Neural cell (in vitro differentiated cells): ENCODE measurements at regions not wholly inside any gene's neighbourhood (a gene's known extent, or its start where the extent isn't known, plus 50 kb on each side); places are given as distances from the start of the nearest gene placed in this dataset.
"Not testable (repeated sequence)": the region's sequence is repeated elsewhere in the genome, so short reads cannot be mapped to it uniquely, and the experiment has no call there.

ENCODE experiments used
- H2AFZ ChIP-seq: fragments of 200-600, 300-800 bp; sonication (generic), shearing (Covaris generic); 2 replicates; pipeline ENCODE4 v1.6.0; 2014; ENCODE audit warnings: low read depth, mild to moderate bottlenecking, antibody characterized with exemption, low read length, moderate library complexity
- H3F3A ChIP-seq: fragments of 200-600 bp; shearing (Covaris generic); 2 replicates; pipeline ENCODE4 v1.6.1; 2016; ENCODE audit warnings: mild to moderate bottlenecking, moderate library complexity, mixed read lengths, antibody characterized with exemption, low read length; ENCODE audit not compliant: insufficient read depth, poor library complexity, severe bottlenecking
- H3K27ac ChIP-seq: fragments of 200-600, 300-800 bp; sonication (generic), shearing (Covaris generic); 2 replicates; pipeline ENCODE4 v1.5.1; 2014; ENCODE audit warnings: mild to moderate bottlenecking, low read length, moderate library complexity
- H3K27me3 ChIP-seq: fragments of 300-800, 200-600 bp; sonication (generic), shearing (Covaris generic); 2 replicates; pipeline ENCODE4 v1.6.0; 2014; ENCODE audit warnings: mild to moderate bottlenecking, low read depth, low read length, moderate library complexity; ENCODE audit not compliant: insufficient read depth
- H3K36me3 ChIP-seq: fragments of 300-800, 200-600 bp; sonication (generic), shearing (Covaris generic); 2 replicates; pipeline ENCODE4 v1.5.1; 2014; ENCODE audit warnings: mild to moderate bottlenecking, antibody characterized with exemption, low read length, moderate library complexity; ENCODE audit not compliant: insufficient read depth
- H3K4me2 ChIP-seq: fragments of 300-800, 200-600 bp; sonication (generic), shearing (Covaris generic); 2 replicates; pipeline ENCODE4 v1.6.0; 2014; ENCODE audit warnings: mild to moderate bottlenecking, low read length
- H3K4me3 ChIP-seq: fragments of 300-800, 200-600 bp; sonication (generic), shearing (Covaris generic); 2 replicates; pipeline ENCODE4 v1.5.1; 2014; ENCODE audit warnings: mild to moderate bottlenecking, low read length, moderate library complexity
- H3K79me2 ChIP-seq: fragments of 200-600 bp; shearing (Covaris generic); replicated peaks from 2 replicates; pipeline ENCODE4 v1.6.0; 2014; ENCODE audit warnings: mild to moderate bottlenecking, low read length, moderate library complexity; ENCODE audit not compliant: insufficient read depth
- H3K9ac ChIP-seq: fragments of 300-800, 200-600 bp; sonication (generic), shearing (Covaris generic); 2 replicates; pipeline ENCODE4 v1.6.1; 2016; ENCODE audit warnings: mild to moderate bottlenecking, low read length, mixed read lengths
- H3K9me2 ChIP-seq: fragments of 200-600 bp; shearing (Covaris generic); 2 replicates; pipeline ENCODE4 v1.6.1; 2016; ENCODE audit warnings: mild to moderate bottlenecking, low read length, mixed read lengths; ENCODE audit not compliant: insufficient read depth
- H3K9me3 ChIP-seq: fragments of 200-600, 300-800 bp; sonication (generic), shearing (Covaris generic); 2 replicates; pipeline ENCODE4 v1.6.1; 2016; ENCODE audit warnings: mild to moderate bottlenecking, mixed run types, low read length, moderate library complexity, mixed read lengths
- H4K20me1 ChIP-seq: fragments of 200-600 bp; shearing (Covaris generic); 2 replicates; pipeline ENCODE4 v1.6.1; 2016; ENCODE audit warnings: mild to moderate bottlenecking, mixed run types; ENCODE audit not compliant: insufficient read depth
- EP300 ChIP-seq: fragments of 450-650 bp; conservative IDR thresholded peaks from 2 replicates; pipeline ENCODE4 v1.6.1; 2014; ENCODE audit warnings: antibody characterized with exemption, mild to moderate bottlenecking, moderate library complexity; ENCODE audit not compliant: poor library complexity, severe bottlenecking
- EZH2 ChIP-seq: fragments of 200-600, 300-800 bp; shearing (Covaris generic), sonication (generic); IDR thresholded peaks from 2 replicates; pipeline ENCODE4 v1.6.1; 2014; ENCODE audit warnings: antibody characterized with exemption, low read length, borderline replicate concordance, mild to moderate bottlenecking; ENCODE audit not compliant: insufficient read depth, poor library complexity, severe bottlenecking
- MXI1 ChIP-seq: fragments of 450-650 bp; conservative IDR thresholded peaks from 2 replicates; pipeline ENCODE4 v1.6.1; 2014; ENCODE audit warnings: antibody characterized with exemption, mild to moderate bottlenecking; ENCODE audit not compliant: poor library complexity, severe bottlenecking
- POLR2AphosphoS5 ChIP-seq: IDR thresholded peaks from 2 replicates; pipeline ENCODE4 v1.6.1; 2012
- RAD21 ChIP-seq: fragments of 450-650 bp; conservative IDR thresholded peaks from 2 replicates; pipeline ENCODE4 v1.6.1; 2014; ENCODE audit warnings: antibody characterized with exemption, mild to moderate bottlenecking, moderate library complexity
- REST ChIP-seq: IDR thresholded peaks from 2 replicates; pipeline ENCODE4 v1.6.1; 2012; ENCODE audit warnings: borderline replicate concordance
- SMC3 ChIP-seq: fragments of 450-650 bp; conservative IDR thresholded peaks from 2 replicates; pipeline ENCODE4 v1.6.1; 2014; ENCODE audit warnings: antibody characterized with exemption, mild to moderate bottlenecking, moderate library complexity; ENCODE audit not compliant: poor library complexity
- TAF1 ChIP-seq: IDR thresholded peaks from 2 replicates; pipeline ENCODE4 v1.6.1; 2012; ENCODE audit warnings: low read depth
- TF ChIP-seq, protein P1 (sequence below): fragments of 450-650 bp; IDR thresholded peaks from 2 replicates; pipeline ENCODE4 v1.5.1; 2014; ENCODE audit warnings: antibody characterized with exemption, mild to moderate bottlenecking, moderate library complexity; ENCODE audit not compliant: poor library complexity, severe bottlenecking

GRCh38 chr12:83261998-83262397 lies 575.3 kb downstream of the TMTC2 start:
- Histone ChIP-seq H4K20me1 (no peaks in the 10 kb centered on the region), H3K36me3 (no peaks in the 10 kb centered on the region), H3K79me2 (no peaks in the 10 kb centered on the region)

GRCh38 chr12:83260126-83260525 lies 573.4 kb downstream of the TMTC2 start:
- H3K36me3 ChIP-seq, H4K20me1 ChIP-seq, H3K4me3 ChIP-seq, H2AFZ ChIP-seq, H3K9me2 ChIP-seq, H3K9ac ChIP-seq, H3K9me3 ChIP-seq, H3K27me3 ChIP-seq, H3K27ac ChIP-seq, H3K4me2 ChIP-seq, H3F3A ChIP-seq, H3K79me2 ChIP-seq: not testable (repeated sequence)

More at GRCh38 chr12:83261998-83262397, 575.3 kb downstream of the TMTC2 start:
- H3K4me2 ChIP-seq: no peak overlapping the region
- no peak overlapping the region for H3K4me3 ChIP-seq
- no peaks in the 10 kb centered on the region for H3K9me2 ChIP-seq
- no peak overlapping the region for H3K9ac ChIP-seq
- no peak overlapping the region for H2AFZ ChIP-seq
- no peaks in the 10 kb centered on the region for H3F3A ChIP-seq
- no peak overlapping the region for H3K27ac ChIP-seq
- TF ChIP-seq REST: no peak
- TF ChIP-seq POLR2AphosphoS5: no peak
- TF ChIP-seq, protein P1, sequence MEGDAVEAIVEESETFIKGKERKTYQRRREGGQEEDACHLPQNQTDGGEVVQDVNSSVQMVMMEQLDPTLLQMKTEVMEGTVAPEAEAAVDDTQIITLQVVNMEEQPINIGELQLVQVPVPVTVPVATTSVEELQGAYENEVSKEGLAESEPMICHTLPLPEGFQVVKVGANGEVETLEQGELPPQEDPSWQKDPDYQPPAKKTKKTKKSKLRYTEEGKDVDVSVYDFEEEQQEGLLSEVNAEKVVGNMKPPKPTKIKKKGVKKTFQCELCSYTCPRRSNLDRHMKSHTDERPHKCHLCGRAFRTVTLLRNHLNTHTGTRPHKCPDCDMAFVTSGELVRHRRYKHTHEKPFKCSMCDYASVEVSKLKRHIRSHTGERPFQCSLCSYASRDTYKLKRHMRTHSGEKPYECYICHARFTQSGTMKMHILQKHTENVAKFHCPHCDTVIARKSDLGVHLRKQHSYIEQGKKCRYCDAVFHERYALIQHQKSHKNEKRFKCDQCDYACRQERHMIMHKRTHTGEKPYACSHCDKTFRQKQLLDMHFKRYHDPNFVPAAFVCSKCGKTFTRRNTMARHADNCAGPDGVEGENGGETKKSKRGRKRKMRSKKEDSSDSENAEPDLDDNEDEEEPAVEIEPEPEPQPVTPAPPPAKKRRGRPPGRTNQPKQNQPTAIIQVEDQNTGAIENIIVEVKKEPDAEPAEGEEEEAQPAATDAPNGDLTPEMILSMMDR: no peak
- TF ChIP-seq MXI1: no peak
- no peak for TF ChIP-seq EP300
- TF ChIP-seq TAF1: no peak
- no peak for TF ChIP-seq SMC3
- no peak for TF ChIP-seq EZH2
- TF ChIP-seq RAD21: no peak
- H3K9me3 ChIP-seq: no peaks in the 10 kb centered on the region
- no peaks in the 10 kb centered on the region for H3K27me3 ChIP-seq

DNA sequence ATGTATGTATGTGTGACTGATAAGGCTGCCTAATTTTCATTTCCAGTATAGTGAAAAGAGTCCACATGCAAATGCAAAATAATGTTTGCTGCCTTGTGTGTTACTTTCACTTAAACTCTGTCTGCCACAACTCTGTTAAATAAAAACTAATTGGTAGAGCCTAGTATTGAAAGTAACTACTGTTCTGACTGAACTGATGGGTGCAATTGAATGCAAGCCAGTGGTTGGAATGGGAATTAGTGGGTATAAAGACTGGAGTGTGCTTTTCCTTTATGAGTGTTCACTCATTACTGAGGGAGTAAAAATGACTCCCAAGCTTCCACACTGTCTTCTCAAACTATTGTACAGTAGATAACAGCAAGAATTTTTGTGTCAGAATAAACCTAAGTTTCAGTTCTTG lies 571.0 kb downstream of the TMTC2 start:
- Histone ChIP-seq H3K4me2 (no peak overlapping the region), H4K20me1 (no peaks in the 10 kb centered on the region), H2AFZ (no peak overlapping the region), H3K27me3 (no peaks in the 10 kb centered on the region), H3K36me3 (no peaks in the 10 kb centered on the region), H3K79me2 (no peaks in the 10 kb centered on the region), H3K9ac (no peak overlapping the region), H3K4me3 (no peak overlapping the region), H3K9me3 (no peaks in the 10 kb centered on the region), H3F3A (no peaks in the 10 kb centered on the region), H3K9me2 (no peaks in the 10 kb centered on the region), H3K27ac (no peak overlapping the region)
- no peak for TF ChIP-seq RAD21
